ENCODE measurements at regions not wholly inside any gene's neighbourhood (a gene's known extent, or its start where the extent isn't known, plus 50 kb on each side); places are given as distances from the start of the nearest gene placed in this dataset.

DNA sequence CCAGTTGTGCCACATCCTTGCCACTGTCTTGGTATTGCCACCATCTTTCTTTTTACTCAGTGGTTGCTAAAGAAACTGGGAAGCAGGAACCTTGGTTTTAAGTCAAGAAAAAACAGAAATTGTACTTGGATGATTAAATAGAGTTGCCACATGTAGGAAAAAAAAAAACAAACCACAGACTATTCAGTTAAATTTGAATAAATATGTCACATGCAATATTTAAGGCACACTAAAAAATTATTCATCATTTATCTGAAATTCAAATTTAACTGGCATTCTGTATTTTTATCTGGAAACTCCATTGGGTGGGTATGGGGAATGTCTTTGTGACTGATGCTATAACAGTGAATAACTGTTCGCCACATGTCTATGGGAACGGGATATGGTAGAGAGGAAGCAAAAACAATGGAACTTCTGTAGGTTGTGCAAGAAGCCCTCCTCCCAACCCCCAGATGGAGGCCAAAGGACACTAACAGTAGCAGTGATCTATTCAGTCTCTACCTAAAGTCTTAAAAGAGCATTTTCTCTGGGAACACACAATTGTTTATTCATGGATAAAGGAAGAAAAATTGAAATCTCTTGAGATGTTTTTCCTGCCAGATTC lies 57.0 kb upstream of the PLAC8 start:
- no peak for DNase-seq (ENCODE audit: low spot score)

DNA sequence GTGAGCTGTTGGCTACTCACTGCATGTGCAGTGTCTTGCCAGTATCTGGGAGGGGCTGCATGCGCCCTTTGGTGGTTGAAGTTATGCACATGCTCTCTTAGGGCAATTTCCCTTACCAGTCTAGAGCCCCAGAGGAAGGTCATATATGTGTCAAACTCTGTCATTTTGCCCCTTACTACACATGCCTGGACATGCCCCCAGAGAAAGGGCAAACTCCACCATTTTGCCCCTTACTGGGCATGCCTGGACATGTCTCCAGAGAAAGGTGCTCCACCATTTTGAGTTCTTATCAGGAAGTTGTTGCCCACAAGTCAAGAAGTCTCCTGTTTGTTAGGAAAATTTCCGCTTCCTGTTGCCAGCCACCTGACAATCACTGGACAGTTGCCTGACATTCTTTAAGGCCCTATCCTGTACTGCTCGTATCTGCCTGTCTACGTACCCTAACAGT lies 56.4 kb upstream of the PLAC8 start:
- no peak for DNase-seq (ENCODE audit: low spot score)
